Trophoblast cell (in vitro differentiated cells and primary cell): ENCODE measurements at regions not wholly inside any gene's neighbourhood (a gene's known extent, or its start where the extent isn't known, plus 50 kb on each side); places are given as distances from the start of the nearest gene placed in this dataset.

Experiments used
- DNase-seq, 2 donors: peaks; one replicate each; pipeline ENCODE4 v3.0.0-alpha.2; 2016
- H2AFZ ChIP-seq: 2 replicates; pipeline ENCODE4 v1.6.1; 2013; ENCODE audit warnings: low read length, moderate library complexity, mild to moderate bottlenecking; ENCODE audit not compliant: insufficient read depth, poor library complexity
- H2AK5ac ChIP-seq: 2 replicates; pipeline ENCODE4 v1.6.1; 2013; ENCODE audit warnings: mild to moderate bottlenecking, low read length
- H2BK120ac ChIP-seq: 2 replicates; pipeline ENCODE4 v1.6.1; 2013; ENCODE audit warnings: low read length, mild to moderate bottlenecking, moderate library complexity; ENCODE audit not compliant: insufficient read depth, poor library complexity
- H2BK12ac ChIP-seq: 2 replicates; pipeline ENCODE4 v1.6.1; 2013; ENCODE audit warnings: mild to moderate bottlenecking, low read length, moderate library complexity
- H2BK5ac ChIP-seq: 2 replicates; pipeline ENCODE4 v1.6.1; 2013; ENCODE audit warnings: low read length, low read depth, moderate library complexity, mild to moderate bottlenecking; ENCODE audit not compliant: poor library complexity
- H3K14ac ChIP-seq: 2 replicates; pipeline ENCODE4 v1.6.1; 2013; ENCODE audit warnings: mild to moderate bottlenecking, low read length
- H3K18ac ChIP-seq: 2 replicates; pipeline ENCODE4 v1.6.1; 2013; ENCODE audit warnings: mild to moderate bottlenecking, low read length
- H3K23ac ChIP-seq: 2 replicates; pipeline ENCODE4 v1.6.1; 2013; ENCODE audit warnings: low read length
- H3K27ac ChIP-seq: 2 replicates; pipeline ENCODE4 v1.5.1; 2013; ENCODE audit warnings: low read depth, mild to moderate bottlenecking, inconsistent platforms, low read length, moderate library complexity
- H3K27me3 ChIP-seq: 2 replicates; pipeline ENCODE4 v1.6.1; 2013; ENCODE audit warnings: inconsistent platforms, mild to moderate bottlenecking, low read length, moderate library complexity; ENCODE audit not compliant: insufficient read depth
- H3K36me3 ChIP-seq, 2 experiments: 1 replicate in 1 of 2; 2 replicates in 1 of 2; pipeline ENCODE4 v1.6.1; 2013; ENCODE audit warnings: low read length in 2 of 2, mild to moderate bottlenecking in 2 of 2, moderate library complexity in 1 of 2; ENCODE audit not compliant: insufficient read depth in 2 of 2, control insufficient read depth in 1 of 2
- H3K4ac ChIP-seq: 2 replicates; pipeline ENCODE4 v1.6.1; 2013; ENCODE audit warnings: low read depth, mild to moderate bottlenecking, low read length, moderate library complexity
- H3K4me1 ChIP-seq, 2 experiments: 1 replicate in 1 of 2; 2 replicates in 1 of 2; pipeline ENCODE4 v1.6.1; 2013; ENCODE audit warnings: low read length in 2 of 2, mild to moderate bottlenecking in 2 of 2, moderate library complexity in 1 of 2; ENCODE audit not compliant: insufficient read depth in 2 of 2, control insufficient read depth in 1 of 2
- H3K4me2 ChIP-seq: 2 replicates; pipeline ENCODE4 v1.6.1; 2013; ENCODE audit warnings: inconsistent platforms, mild to moderate bottlenecking, low read length, moderate library complexity
- H3K4me3 ChIP-seq: 2 replicates; pipeline ENCODE4 v1.5.1; 2013; ENCODE audit warnings: mild to moderate bottlenecking, low read depth, low read length, inconsistent platforms
- H3K79me1 ChIP-seq: one replicate; pipeline ENCODE4 v1.6.1; 2013; ENCODE audit warnings: low read length
- H3K79me2 ChIP-seq: 2 replicates; pipeline ENCODE4 v1.6.1; 2013; ENCODE audit warnings: low read length, mild to moderate bottlenecking; ENCODE audit not compliant: control insufficient read depth, insufficient read depth, poor library complexity
- H3K9ac ChIP-seq: 2 replicates; pipeline ENCODE4 v1.6.1; 2013; ENCODE audit warnings: mild to moderate bottlenecking, low read length
- H3K9me3 ChIP-seq: 2 replicates; pipeline ENCODE4 v1.6.1; 2013; ENCODE audit warnings: low read depth, mild to moderate bottlenecking, control low read depth, inconsistent platforms, low read length; ENCODE audit not compliant: insufficient read depth
- H4K12ac ChIP-seq: 2 replicates; pipeline ENCODE4 v1.6.1; 2013; ENCODE audit warnings: low read depth, mild to moderate bottlenecking, low read length, moderate library complexity
- H4K8ac ChIP-seq: 2 replicates; pipeline ENCODE4 v1.6.1; 2013; ENCODE audit warnings: low read depth, mild to moderate bottlenecking, low read length, moderate library complexity
- H4K91ac ChIP-seq: one replicate; pipeline ENCODE4 v1.6.1; 2013; ENCODE audit warnings: low read depth, mild to moderate bottlenecking, low read length, moderate library complexity
- WGBS: extraction: QIAGEN DNeasy Blood & Tissue Kit; methylation state at CpG from one replicate; pipeline ENCODE4 v1.1.7; 2013; ENCODE audit warnings: missing lambda C conversion rate; ENCODE audit not compliant: insufficient read length, insufficient coverage; ENCODE audit errors: extremely low coverage; 5-methylcytosine and 5-hydroxymethylcytosine counted together

GRCh38 chr22:27293721-27294445 lies 507.7 kb downstream of the MN1 start:
- H3K9ac ChIP-seq, result no peak overlapping the region
- no peak overlapping the region for H4K91ac ChIP-seq
- no peak overlapping the region for H3K18ac ChIP-seq
- no peak overlapping the region for H4K12ac ChIP-seq
- no peaks in the 10 kb centered on the region for H3K79me2 ChIP-seq
- no peak overlapping the region for H2BK5ac ChIP-seq
- no peak overlapping the region for H3K4me2 ChIP-seq
- no peak overlapping the region for H2BK120ac ChIP-seq
- H3K9me3 ChIP-seq, result no peaks in the 10 kb centered on the region
- no peak overlapping the region for H3K14ac ChIP-seq
- no peak for DNase-seq
- no peaks in the 10 kb centered on the region for H3K79me1 ChIP-seq
- H2AK5ac ChIP-seq, result no peak overlapping the region
- H3K4me1 ChIP-seq, result peaks cover 2 to 4% of the 10 kb centered on the region in 2 experiments
- no peaks in the 10 kb centered on the region for H3K36me3 ChIP-seq
- no peaks in the 10 kb centered on the region for H3K27me3 ChIP-seq
- H2BK12ac ChIP-seq, result no peak overlapping the region
- no peak overlapping the region for H2AFZ ChIP-seq
- no peak overlapping the region for H4K8ac ChIP-seq
- no CpG with 5 or more reads among the region's 12 CpGs for WGBS
- H3K4me3 ChIP-seq, result no peak overlapping the region
- no peak overlapping the region for H3K4ac ChIP-seq
- no peak overlapping the region for H3K27ac ChIP-seq
- no peak overlapping the region for H3K23ac ChIP-seq

- H4K91ac ChIP-seq, result no peak overlapping the region
- H3K79me2 ChIP-seq, result no peaks in the 10 kb centered on the region
- H3K79me1 ChIP-seq, result no peaks in the 10 kb centered on the region
- no peak overlapping the region for H2BK12ac ChIP-seq
- no peak overlapping the region for H3K4me2 ChIP-seq
- no peak overlapping the region for H3K9ac ChIP-seq
- H3K4ac ChIP-seq, result no peak overlapping the region
- H3K27me3 ChIP-seq, result no peaks in the 10 kb centered on the region
- H3K4me1 ChIP-seq, result peaks cover 2 to 5% of the 10 kb centered on the region in 2 experiments
- H3K9me3 ChIP-seq, result no peaks in the 10 kb centered on the region
- H3K18ac ChIP-seq, result no peak overlapping the region
- DNase-seq, result no peak
- H3K36me3 ChIP-seq, result no peaks in the 10 kb centered on the region
- no peak overlapping the region for H3K23ac ChIP-seq
- no CpG with 5 or more reads among the region's 3 CpGs for WGBS
- no peak overlapping the region for H3K14ac ChIP-seq
- no peak overlapping the region for H4K8ac ChIP-seq
- H2BK120ac ChIP-seq, result no peak overlapping the region
- H4K12ac ChIP-seq, result no peak overlapping the region
- no peak overlapping the region for H3K4me3 ChIP-seq
- H3K27ac ChIP-seq, result no peak overlapping the region
- no peak overlapping the region for H2AFZ ChIP-seq
- H2AK5ac ChIP-seq, result no peak overlapping the region
- H2BK5ac ChIP-seq, result no peak overlapping the region
Observed at GRCh38 chr22:27295040-27295439, 506.5 kb downstream of the MN1 start.

- Histone ChIP-seq H4K91ac (no peak overlapping the region), H3K27me3 (no peaks in the 10 kb centered on the region), H3K4me2 (no peak overlapping the region), H4K12ac (no peak overlapping the region), H3K79me2 (no peaks in the 10 kb centered on the region), H2BK120ac (no peak overlapping the region), H2AK5ac (no peak overlapping the region), H3K18ac (no peak overlapping the region), H3K4me1 (peaks cover 2 to 5% of the 10 kb centered on the region in 2 experiments), H3K79me1 (no peaks in the 10 kb centered on the region), H3K27ac (no peak overlapping the region), H3K9me3 (no peaks in the 10 kb centered on the region), H2BK5ac (no peak overlapping the region), H3K4me3 (no peak overlapping the region), H2AFZ (no peak overlapping the region), H4K8ac (no peak overlapping the region), H3K4ac (no peak overlapping the region), H3K9ac (no peak overlapping the region), H3K14ac (no peak overlapping the region), H3K36me3 (no peaks in the 10 kb centered on the region), H2BK12ac (no peak overlapping the region), H3K23ac (no peak overlapping the region)
- WGBS, result no CpG with 5 or more reads among the region's 1 CpG
- DNase-seq, result no peak
Observed at GRCh38 chr22:27295605-27296004, 506.0 kb downstream of the MN1 start.

GRCh38 chr22:27296091-27296675 lies 505.4 kb downstream of the MN1 start:
- no peak overlapping the region for H3K4ac ChIP-seq
- H3K4me3 ChIP-seq, result no peak overlapping the region
- no peak overlapping the region for H3K9ac ChIP-seq
- no peaks in the 10 kb centered on the region for H3K9me3 ChIP-seq
- H2BK5ac ChIP-seq, result no peak overlapping the region
- no peak overlapping the region for H4K12ac ChIP-seq
- no peak overlapping the region for H3K18ac ChIP-seq
- no peaks in the 10 kb centered on the region for H3K79me2 ChIP-seq
- H3K23ac ChIP-seq, result no peak overlapping the region
- H3K27me3 ChIP-seq, result no peaks in the 10 kb centered on the region
- H4K8ac ChIP-seq, result peak overlapping the region; percentile 31
- H3K14ac ChIP-seq, result no peak overlapping the region
- no peaks in the 10 kb centered on the region for H3K36me3 ChIP-seq
- H3K4me2 ChIP-seq, result no peak overlapping the region
- no CpG with 5 or more reads among the region's 24 CpGs for WGBS
- H4K91ac ChIP-seq, result no peak overlapping the region
- no peak overlapping the region for H3K27ac ChIP-seq
- H2AK5ac ChIP-seq, result no peak overlapping the region
- no peak overlapping the region for H2BK120ac ChIP-seq
- H3K79me1 ChIP-seq, result no peaks in the 10 kb centered on the region
- peaks cover 2 to 5% of the 10 kb centered on the region in 2 experiments for H3K4me1 ChIP-seq
- no peak overlapping the region for H2BK12ac ChIP-seq
- H2AFZ ChIP-seq, result no peak overlapping the region
- DNase-seq, result no peak
